CD4-positive, alpha-beta T cell (primary cell): ENCODE measurements at regions not wholly inside any gene's neighbourhood (a gene's known extent, or its start where the extent isn't known, plus 50 kb on each side); places are given as distances from the start of the nearest gene placed in this dataset.

Experiments used
- ATAC-seq: fragments of 200-7000 bp; cut with Tn5 transposase; one replicate; pipeline ENCODE4 v1.10.0; 2022; ENCODE audit warnings: mild to moderate bottlenecking; ENCODE audit not compliant: poor library complexity
- CTCF ChIA-PET: fragments of 350-600 bp; sonication (Branson Sonifier 250); formaldehyde crosslinking; loops from one replicate; lab custom pipeline; 2021; ENCODE audit warnings: antibody characterized with exemption, inconsistent platforms; lab: Charles Lee
- POLR2A ChIA-PET: fragments of 350-600 bp; sonication (Branson Sonifier 250); formaldehyde crosslinking; loops from one replicate; lab custom pipeline; 2021; ENCODE audit warnings: antibody characterized with exemption, inconsistent platforms; lab: Charles Lee
- DNase-seq, 14 experiments: peaks; one replicate each; pipeline ENCODE4 v3.0.0-alpha.2; 2013 to 2020; ENCODE audit warnings: mixed read lengths in 2 of 14
- H3K27ac ChIP-seq, 2 donors: one replicate each; pipeline versions ENCODE4 v1.5.1 to v1.7.0; 2013; ENCODE audit warnings: low read length in 2 of 2, low read depth in 1 of 2, mild to moderate bottlenecking in 1 of 2
- H3K27me3 ChIP-seq, 2 experiments: 1 replicate in 1 of 2; 2 replicates in 1 of 2; pipeline versions ENCODE4 v1.6.1 to v1.7.0; 2013; ENCODE audit warnings: low read length in 2 of 2, control low read depth in 1 of 2, mild to moderate bottlenecking in 1 of 2, moderate library complexity in 1 of 2; ENCODE audit not compliant: insufficient read depth in 2 of 2, control insufficient read depth in 1 of 2
- H3K36me3 ChIP-seq: one replicate; pipeline ENCODE4 v1.6.1; 2013; ENCODE audit warnings: low read length, control low read depth; ENCODE audit not compliant: insufficient read depth
- H3K4me1 ChIP-seq: one replicate; pipeline ENCODE4 v1.6.1; 2013; ENCODE audit warnings: low read length, control low read depth; ENCODE audit not compliant: insufficient read depth
- H3K4me3 ChIP-seq: one replicate; pipeline ENCODE4 v1.5.1; 2013; ENCODE audit warnings: mild to moderate bottlenecking, low read length, moderate library complexity
- H3K9me3 ChIP-seq, 2 experiments: 1 replicate in 1 of 2; 2 replicates in 1 of 2; pipeline versions ENCODE4 v1.6.1 to v1.7.0; 2013; ENCODE audit warnings: low read length in 2 of 2, mild to moderate bottlenecking in 2 of 2, control low read depth in 1 of 2, moderate library complexity in 1 of 2; ENCODE audit not compliant: control insufficient read depth in 1 of 2, insufficient read depth in 1 of 2
- H3K27ac Mint-ChIP-seq: one replicate; pipeline ENCODE4 v1.8.0; 2020; ENCODE audit warnings: mixed read lengths
- H3K27me3 Mint-ChIP-seq: one replicate; pipeline ENCODE4 v1.8.0; 2021; ENCODE audit warnings: mixed read lengths
- H3K36me3 Mint-ChIP-seq: one replicate; pipeline ENCODE4 v1.8.0; 2021; ENCODE audit warnings: low read depth, mixed read lengths
- H3K4me1 Mint-ChIP-seq: one replicate; pipeline ENCODE4 v1.8.0; 2021; ENCODE audit warnings: low read depth, mixed read lengths
- H3K4me3 Mint-ChIP-seq: one replicate; pipeline ENCODE4 v1.8.0; 2020; ENCODE audit warnings: mild to moderate bottlenecking, mixed read lengths
- H3K9me3 Mint-ChIP-seq: one replicate; pipeline ENCODE4 v1.8.0; 2020; ENCODE audit warnings: mixed read lengths
- CTCF ChIP-seq: fragments of 200-600 bp; IDR thresholded peaks from one replicate; pipeline ENCODE4 v1.8.0; 2022; ENCODE audit warnings: antibody characterized with exemption, mild to moderate bottlenecking
- intact Hi-C, 2 experiments: fragments of 100-400 bp; cut with DNase I in 1 of 2; cut with micrococcal nuclease in 1 of 2; formaldehyde crosslinking; loops; one replicate each; pipeline versions ENCODE4 v1.15.1 to v1.9.0; 2023 to 2025; cut with DNase I, micrococcal nuclease

- ATAC-seq: no peak
- H3K9me3 ChIP-seq: peaks cover 0 to 12% of the 10 kb centered on the region in 2 experiments
- no peak overlapping the region for H3K27ac ChIP-seq
- ChIA-PET CTCF (no interaction called here), POLR2A (no interaction called here)
- no peaks in the 10 kb centered on the region for H3K36me3 ChIP-seq
- no peaks in the 10 kb centered on the region for H3K4me1 Mint-ChIP-seq
- DNase-seq: peak in 1 of 14 experiments; percentile 6
- intact Hi-C loops: no loop called here
- no peak overlapping the region for H3K27ac Mint-ChIP-seq
- H3K27me3 Mint-ChIP-seq: no peaks in the 10 kb centered on the region
- no peak for TF ChIP-seq CTCF
- no peaks in the 10 kb centered on the region for H3K36me3 Mint-ChIP-seq
- H3K4me3 Mint-ChIP-seq: no peak overlapping the region
- no peaks in the 10 kb centered on the region for H3K4me1 ChIP-seq
- H3K9me3 Mint-ChIP-seq: no peaks in the 10 kb centered on the region
- no peaks in the 10 kb centered on the region for H3K27me3 ChIP-seq
- no peak overlapping the region for H3K4me3 ChIP-seq
Measured at GRCh38 chr1:195096051-195096521, 1512.2 kb downstream of the KCNT2 start.

- no peaks in the 10 kb centered on the region for H3K4me1 Mint-ChIP-seq
- no peak for DNase-seq
- Histone ChIP-seq H3K36me3 (no peaks in the 10 kb centered on the region), H3K4me3 (no peak overlapping the region), H3K27ac (no peak overlapping the region), H3K9me3 (no peaks in the 10 kb centered on the region), H3K4me1 (no peaks in the 10 kb centered on the region), H3K27me3 (no peaks in the 10 kb centered on the region)
- ChIA-PET POLR2A (no interaction called here), CTCF (no interaction called here)
- no peaks in the 10 kb centered on the region for H3K9me3 Mint-ChIP-seq
- no peak for TF ChIP-seq CTCF
- H3K27ac Mint-ChIP-seq: no peak overlapping the region
- H3K4me3 Mint-ChIP-seq: no peak overlapping the region
- intact Hi-C loops: no loop called here
- ATAC-seq: no peak
- no peaks in the 10 kb centered on the region for H3K36me3 Mint-ChIP-seq
- H3K27me3 Mint-ChIP-seq: no peaks in the 10 kb centered on the region
Measured at GRCh38 chr1:195085196-195085595, 1523.0 kb downstream of the KCNT2 start.

GRCh38 chr1:195082183-195082582 lies 1526.1 kb downstream of the KCNT2 start:
- H3K27me3 Mint-ChIP-seq: no peaks in the 10 kb centered on the region
- no peak for DNase-seq
- no peak overlapping the region for H3K4me3 ChIP-seq
- CTCF ChIA-PET: no interaction called here
- H3K4me3 Mint-ChIP-seq: no peak overlapping the region
- H3K27ac ChIP-seq: no peak overlapping the region
- H3K4me1 ChIP-seq: no peaks in the 10 kb centered on the region
- intact Hi-C loops: no loop called here
- no peaks in the 10 kb centered on the region for H3K9me3 ChIP-seq
- no peak for ATAC-seq
- TF ChIP-seq CTCF: no peak
- H3K27ac Mint-ChIP-seq: no peak overlapping the region
- no peaks in the 10 kb centered on the region for H3K27me3 ChIP-seq
- no peaks in the 10 kb centered on the region for H3K36me3 Mint-ChIP-seq
- H3K36me3 ChIP-seq: no peaks in the 10 kb centered on the region
- POLR2A ChIA-PET: no interaction called here
- no peaks in the 10 kb centered on the region for H3K4me1 Mint-ChIP-seq
- no peaks in the 10 kb centered on the region for H3K9me3 Mint-ChIP-seq
